GM12874 (cell line): ENCODE measurements at regions not wholly inside any gene's neighbourhood (a gene's known extent, or its start where the extent isn't known, plus 50 kb on each side); places are given as distances from the start of the nearest gene placed in this dataset.
A peak's percentile ranks its signal among the peaks of the same experiment; 100 is the strongest.

Source experiments
- TF ChIP-seq, protein P1 (sequence below): IDR thresholded peaks from 2 replicates; pipeline ENCODE4 v1.5.1; 2011; ENCODE audit warnings: low read depth, mild to moderate bottlenecking, control low read depth, low read length, moderate library complexity; ENCODE audit not compliant: insufficient read depth

DNA sequence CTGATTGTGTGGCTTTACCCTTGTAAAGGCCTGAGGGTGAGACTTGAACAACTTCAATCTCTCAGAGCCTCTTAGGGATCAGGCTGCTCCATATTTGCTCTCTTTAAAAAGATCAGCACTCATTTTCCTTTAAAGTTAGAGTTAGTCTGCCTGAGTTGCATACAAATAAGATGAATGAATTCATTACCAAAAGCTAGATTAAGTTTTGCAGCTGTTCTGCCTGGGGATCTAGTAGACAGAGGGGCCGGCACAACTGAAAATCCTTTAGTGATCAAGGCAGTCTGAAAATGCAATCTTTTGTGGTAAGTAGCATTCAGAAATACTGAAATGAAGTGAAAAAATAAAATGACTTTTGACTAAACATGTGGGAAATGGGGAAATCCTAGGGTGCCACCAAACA lies 264.0 kb downstream of the MAN2A1 start:
- TF ChIP-seq, protein P1, sequence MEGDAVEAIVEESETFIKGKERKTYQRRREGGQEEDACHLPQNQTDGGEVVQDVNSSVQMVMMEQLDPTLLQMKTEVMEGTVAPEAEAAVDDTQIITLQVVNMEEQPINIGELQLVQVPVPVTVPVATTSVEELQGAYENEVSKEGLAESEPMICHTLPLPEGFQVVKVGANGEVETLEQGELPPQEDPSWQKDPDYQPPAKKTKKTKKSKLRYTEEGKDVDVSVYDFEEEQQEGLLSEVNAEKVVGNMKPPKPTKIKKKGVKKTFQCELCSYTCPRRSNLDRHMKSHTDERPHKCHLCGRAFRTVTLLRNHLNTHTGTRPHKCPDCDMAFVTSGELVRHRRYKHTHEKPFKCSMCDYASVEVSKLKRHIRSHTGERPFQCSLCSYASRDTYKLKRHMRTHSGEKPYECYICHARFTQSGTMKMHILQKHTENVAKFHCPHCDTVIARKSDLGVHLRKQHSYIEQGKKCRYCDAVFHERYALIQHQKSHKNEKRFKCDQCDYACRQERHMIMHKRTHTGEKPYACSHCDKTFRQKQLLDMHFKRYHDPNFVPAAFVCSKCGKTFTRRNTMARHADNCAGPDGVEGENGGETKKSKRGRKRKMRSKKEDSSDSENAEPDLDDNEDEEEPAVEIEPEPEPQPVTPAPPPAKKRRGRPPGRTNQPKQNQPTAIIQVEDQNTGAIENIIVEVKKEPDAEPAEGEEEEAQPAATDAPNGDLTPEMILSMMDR, result no peak

GRCh38 chr5:109956884-109957283 lies 267.2 kb downstream of the MAN2A1 start:
- TF ChIP-seq, protein P1, result no peak

DNA sequence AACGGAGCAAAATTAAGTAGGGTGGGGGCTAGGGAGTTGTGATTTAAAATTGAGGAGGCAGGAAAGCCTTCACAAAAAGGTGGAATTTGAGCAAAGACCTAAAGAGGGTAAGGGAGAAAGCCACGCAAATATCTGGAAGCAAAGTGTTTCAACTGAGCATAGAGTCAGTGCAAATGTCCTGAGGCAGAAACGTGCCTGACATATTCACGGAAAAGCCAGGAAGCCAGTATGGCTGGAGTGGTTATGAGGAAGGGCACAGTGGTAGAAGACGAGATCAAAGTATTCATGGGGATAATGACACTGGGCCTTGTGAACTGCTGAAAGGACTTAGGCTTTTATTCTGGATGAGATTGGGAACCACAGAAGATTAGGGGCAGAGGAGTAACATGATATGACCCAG lies 268.4 kb downstream of the MAN2A1 start:
- TF ChIP-seq, protein P1, result no peak

- TF ChIP-seq, protein P1, result peak; percentile 30; the same call in 1 of the 2 replicates
Measured at GRCh38 chr5:109959652-109960051, 269.9 kb downstream of the MAN2A1 start.

DNA sequence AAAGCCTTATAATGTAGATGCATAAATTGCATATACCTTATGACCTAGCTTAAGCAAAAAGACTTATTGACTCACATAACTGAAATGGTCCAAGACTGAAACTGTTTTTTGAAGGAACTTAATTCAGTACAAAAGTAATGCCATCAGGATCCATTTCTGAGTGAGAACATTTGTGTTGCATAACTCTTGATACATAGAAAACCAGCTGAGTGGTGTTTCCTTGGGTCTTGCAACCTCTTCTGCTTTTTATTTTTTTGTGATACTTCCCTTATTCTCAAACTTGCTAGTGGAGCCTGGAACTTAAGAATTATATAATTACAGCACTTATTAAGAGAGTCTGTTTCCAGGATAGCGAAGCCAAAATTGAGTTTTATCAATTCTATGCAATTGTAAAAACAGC lies 272.0 kb downstream of the MAN2A1 start:
- TF ChIP-seq, protein P1, result no peak

GRCh38 chr5:109962882-109963603 lies 273.3 kb downstream of the MAN2A1 start:
- TF ChIP-seq, protein P1, result no peak

GRCh38 chr5:109964136-109964535 lies 274.4 kb downstream of the MAN2A1 start:
- TF ChIP-seq, protein P1, result no peak
